ENCODE measurements at regions not wholly inside any gene's neighbourhood (a gene's known extent, or its start where the extent isn't known, plus 50 kb on each side); places are given as distances from the start of the nearest gene placed in this dataset.

- TF ChIP-seq CTCF (IDR thresholded peaks at IDR 0.05; ENCODE audit: insufficient read depth, low read depth, low read length) (no peak), EZH2 (IDR thresholded peaks at IDR 0.05; ENCODE audit: insufficient read depth, low read length) (no peak)
Observed at GRCh38 chr6:170093658-170094596, 197.0 kb downstream of the DLL1 start.

Data from astrocyte (in vitro differentiated cells and primary cell).